ENCODE measurements at regions not wholly inside any gene's neighbourhood (a gene's known extent, or its start where the extent isn't known, plus 50 kb on each side); places are given as distances from the start of the nearest gene placed in this dataset.

GRCh38 chr3:175913286-175913685 lies 1054.2 kb downstream of the NAALADL2 start:
- no peak for DNase-seq

DNA sequence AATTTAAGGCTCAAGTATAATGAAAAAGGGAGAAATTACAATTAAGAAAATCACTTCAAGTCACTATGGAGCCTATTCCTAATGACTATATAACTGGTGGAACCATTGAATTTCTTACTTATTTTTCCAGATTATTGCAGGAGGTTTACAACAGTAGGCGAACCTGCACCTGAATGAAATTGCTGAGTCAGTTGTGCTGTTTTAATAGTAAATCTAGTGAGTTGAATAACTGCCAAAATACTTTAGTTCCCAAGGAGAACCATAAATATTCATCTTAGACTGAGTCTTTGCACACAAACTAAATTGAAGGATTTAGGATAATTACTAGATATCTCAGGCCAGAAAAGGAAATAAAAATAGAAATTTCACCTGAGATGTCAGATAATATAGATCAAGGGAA lies 1052.8 kb downstream of the NAALADL2 start:
- DNase-seq, result no peak

GRCh38 chr3:175902226-175902625 lies 1043.1 kb downstream of the NAALADL2 start:
- DNase-seq, result no peak

- no peak for DNase-seq
These were observed 1039.1 kb downstream of the NAALADL2 start for GRCh38 chr3:175898194-175898593.

DNA sequence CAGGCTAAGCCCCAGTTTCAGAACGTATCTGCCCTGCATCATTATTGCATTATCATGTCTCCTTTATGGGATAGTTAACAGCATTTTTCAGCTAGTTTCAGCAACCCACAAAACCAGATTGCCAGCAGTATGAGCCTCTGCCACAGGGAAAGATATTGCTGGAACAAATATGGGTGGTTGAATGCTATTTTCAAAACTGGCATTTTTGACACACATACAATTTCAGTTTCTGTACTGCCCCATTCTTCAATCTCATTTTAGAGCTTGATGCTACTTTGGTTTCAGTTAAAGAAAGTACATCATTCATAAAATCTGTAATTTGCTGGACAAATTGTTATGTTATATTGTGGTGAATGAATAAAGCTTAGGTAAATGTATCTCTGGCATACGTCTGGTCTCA lies 1037.5 kb downstream of the NAALADL2 start:
- DNase-seq, result no peak

- no peak for DNase-seq
These were observed 1036.6 kb downstream of the NAALADL2 start for GRCh38 chr3:175895731-175896130.

- no peak for DNase-seq
These were observed 1034.4 kb downstream of the NAALADL2 start for GRCh38 chr3:175893566-175893965.

GRCh38 chr3:175890066-175890465 lies 1030.9 kb downstream of the NAALADL2 start:
- DNase-seq, result no peak

DNA sequence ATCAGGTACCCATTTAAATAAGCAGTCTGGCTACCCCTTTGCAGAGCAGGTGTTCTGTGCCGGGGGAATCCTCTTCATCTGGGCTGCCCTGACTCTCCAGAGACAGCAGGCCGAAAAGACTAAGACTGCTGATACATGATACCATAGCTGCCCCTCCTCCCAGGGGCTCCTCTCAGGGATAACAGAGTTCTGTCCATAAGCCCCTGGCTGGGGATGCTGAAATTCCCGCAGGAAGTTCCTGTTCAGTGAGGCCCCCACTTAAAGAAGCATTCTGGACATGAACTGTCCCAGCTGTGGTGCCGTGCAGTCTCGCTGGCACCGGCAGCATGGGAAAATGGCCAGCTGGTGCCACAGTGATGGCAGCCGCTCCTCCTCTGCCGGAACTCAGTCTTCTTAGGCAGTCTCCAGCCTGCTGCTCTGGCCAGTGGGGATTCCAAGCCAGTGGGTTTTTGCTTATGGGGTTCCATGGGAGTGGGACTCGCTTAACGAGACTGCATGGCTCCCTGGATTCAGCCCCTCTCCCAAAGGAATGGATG lies 1026.2 kb downstream of the NAALADL2 start:
- DNase-seq, result no peak

DNA sequence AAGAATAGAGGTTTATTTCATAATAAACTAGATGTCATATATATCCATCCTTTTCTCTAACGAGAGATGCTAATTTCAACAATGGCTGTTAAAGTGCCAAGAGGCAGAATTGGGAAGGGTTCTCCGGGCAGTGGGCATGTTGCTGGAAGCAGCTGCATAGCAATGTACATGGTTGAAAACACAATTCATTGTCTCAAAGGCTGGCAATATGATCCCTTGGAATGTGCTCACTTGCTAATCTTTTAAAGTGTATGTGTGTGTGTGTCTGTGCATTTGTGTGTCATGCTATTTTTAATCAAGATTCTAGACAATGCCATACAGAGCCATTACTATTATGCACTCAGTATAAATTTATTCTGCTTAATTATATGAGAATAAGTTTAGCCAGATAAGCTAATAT lies 1020.3 kb downstream of the NAALADL2 start:
- no peak for DNase-seq

DNA sequence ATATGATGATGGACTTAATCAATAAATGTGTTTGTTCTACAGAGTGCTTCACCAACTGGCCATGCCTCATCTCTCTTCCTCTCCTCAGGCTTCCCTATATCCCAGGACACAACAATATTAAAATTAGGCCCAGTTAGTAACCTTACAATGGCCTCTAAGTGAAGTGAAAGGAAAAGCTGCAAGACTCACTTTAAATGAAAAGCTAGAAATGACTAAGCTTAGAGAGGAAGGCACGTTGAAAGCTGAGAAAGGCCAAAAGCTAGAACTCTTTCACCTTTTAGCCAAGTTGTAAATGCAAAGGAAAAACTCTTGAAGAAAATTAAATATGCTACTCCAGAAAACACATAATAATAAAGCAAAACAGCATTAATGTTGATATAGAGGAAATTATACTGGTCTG lies 1010.3 kb downstream of the NAALADL2 start:
- no peak for DNase-seq

GRCh38 chr3:175868626-175869025 lies 1009.5 kb downstream of the NAALADL2 start:
- DNase-seq, result no peak

DNA sequence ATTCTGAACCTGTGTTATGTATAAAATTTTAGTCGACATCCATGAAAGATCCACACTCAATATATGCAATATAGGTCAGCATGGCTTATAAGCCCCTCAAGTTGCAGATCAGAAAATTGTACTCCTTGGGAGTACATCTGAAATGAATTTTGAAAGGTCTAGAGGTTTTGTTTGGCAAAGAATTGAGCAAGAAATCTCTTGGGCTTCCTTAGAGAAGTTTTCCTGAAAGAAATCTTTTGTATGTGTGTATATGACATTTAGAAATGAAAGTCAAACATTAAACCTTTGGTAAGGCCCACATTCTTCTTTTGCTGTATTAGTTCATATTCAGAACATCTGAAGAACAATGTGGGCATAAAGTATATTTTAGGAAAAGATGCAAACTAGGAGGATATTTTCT lies 1006.6 kb downstream of the NAALADL2 start:
- DNase-seq, result no peak

DNA sequence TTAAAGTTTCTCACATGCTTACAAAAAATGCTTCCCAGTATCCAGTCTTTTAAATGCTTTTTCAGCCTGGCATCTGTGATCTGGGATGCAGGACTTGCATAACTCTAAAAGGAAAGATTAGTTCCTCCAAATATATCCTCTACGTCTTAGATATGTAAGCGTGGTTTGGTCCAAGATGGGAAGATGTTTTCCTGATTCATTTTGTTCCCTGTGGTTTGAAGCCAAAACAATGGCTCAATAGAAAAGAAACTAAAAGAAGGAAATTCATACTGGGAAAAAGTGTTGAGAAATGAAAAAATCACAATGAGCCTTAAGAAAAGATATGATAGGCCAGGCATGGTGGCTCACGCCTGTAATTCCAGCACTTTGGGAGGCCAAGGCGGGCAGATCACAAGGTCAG lies 1002.8 kb downstream of the NAALADL2 start:
- no peak for DNase-seq

Measured in AML-193 (cell line).